Esophagus (tissue), 2 donors: ENCODE measurements at regions not wholly inside any gene's neighbourhood (a gene's known extent, or its start where the extent isn't known, plus 50 kb on each side); places are given as distances from the start of the nearest gene placed in this dataset.
"Not testable (repeated sequence)": the region's sequence is repeated elsewhere in the genome, so short reads cannot be mapped to it uniquely, and the experiment has no call there.

Experiments used
- H3K27ac ChIP-seq, 2 donors: one replicate each; pipeline ENCODE4 v1.5.1; 2013; ENCODE audit warnings: low read depth in 2 of 2, mild to moderate bottlenecking in 2 of 2, inconsistent platforms in 1 of 2, low read length in 1 of 2, moderate library complexity in 1 of 2
- H3K27me3 ChIP-seq, 2 donors: one replicate each; pipeline ENCODE4 v1.6.1; 2013; ENCODE audit warnings: low read length in 2 of 2, control low read depth in 1 of 2, mild to moderate bottlenecking in 1 of 2; ENCODE audit not compliant: insufficient read depth in 2 of 2, control insufficient read depth in 1 of 2
- H3K36me3 ChIP-seq, 2 donors: one replicate each; pipeline ENCODE4 v1.6.1; 2013; ENCODE audit warnings: low read length in 1 of 2; ENCODE audit not compliant: control insufficient read depth in 2 of 2, insufficient read depth in 2 of 2
- H3K4me1 ChIP-seq, 2 donors: one replicate each; pipeline ENCODE4 v1.6.1; 2013; ENCODE audit warnings: low read length in 1 of 2; ENCODE audit not compliant: control insufficient read depth in 2 of 2, insufficient read depth in 2 of 2
- H3K4me3 ChIP-seq, 2 donors: one replicate each; pipeline ENCODE4 v1.5.1; 2013; ENCODE audit warnings: low read length in 2 of 2, mild to moderate bottlenecking in 2 of 2, low read depth in 1 of 2, moderate library complexity in 1 of 2
- H3K9me3 ChIP-seq, 2 donors: one replicate each; pipeline ENCODE4 v1.6.1; 2013; ENCODE audit warnings: mild to moderate bottlenecking in 2 of 2, low read depth in 1 of 2, low read length in 1 of 2, moderate library complexity in 1 of 2; ENCODE audit not compliant: control insufficient read depth in 2 of 2, insufficient read depth in 1 of 2
- WGBS, 2 donors: extraction: QIAGEN DNeasy Blood & Tissue Kit; methylation state at CpG; one replicate each; pipeline ENCODE4 v1.1.7; 2013; 5-methylcytosine and 5-hydroxymethylcytosine counted together
- donor health status: healthy with polysubstance abuse.
- donor health status: Bipolar disorder and iron deficiency.

DNA sequence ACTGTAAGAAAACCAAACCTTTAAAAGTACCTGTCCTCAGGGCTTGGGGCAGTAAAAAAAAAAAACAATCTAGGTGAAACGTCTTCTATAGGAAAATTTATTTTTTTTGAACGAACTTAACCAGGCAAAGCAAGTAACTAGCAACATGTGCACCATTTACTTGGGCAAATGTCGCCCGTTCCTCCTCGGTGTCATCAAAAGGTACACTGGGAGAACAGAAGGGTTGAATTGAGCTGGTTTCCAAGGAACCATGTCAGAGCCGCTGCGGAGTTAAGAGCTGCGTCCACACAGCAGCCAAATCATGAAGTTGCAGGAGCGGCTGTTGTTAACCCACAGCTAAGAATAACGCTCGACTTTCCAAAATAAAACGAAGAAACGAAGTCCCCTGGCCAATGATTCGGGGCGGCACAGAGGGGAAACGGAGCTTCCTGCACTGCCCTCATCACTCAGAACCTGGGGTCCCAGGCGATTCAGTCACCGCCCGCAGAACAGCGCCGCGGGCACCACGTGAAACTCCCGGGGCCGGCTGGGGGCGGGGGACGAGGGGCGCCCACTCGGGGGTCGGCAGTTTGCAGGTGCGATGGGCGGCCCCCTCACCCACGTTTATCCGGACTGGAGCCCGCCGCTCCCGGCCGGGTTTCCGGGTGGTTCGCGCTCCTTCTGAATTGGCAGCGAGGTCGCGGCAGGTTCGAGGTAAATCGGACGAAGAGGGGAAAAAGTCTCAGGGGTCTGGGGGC, 53.6 kb upstream of the PLGLB1 start:
- H3K9me3 ChIP-seq, H3K4me1 ChIP-seq, H3K27me3 ChIP-seq, H3K36me3 ChIP-seq: not testable (repeated sequence)
- WGBS, 2 donors, result 0 to 1% methylated on average over 13 to 45 of the region's 47 CpGs
- peak overlapping the region; percentile 88 to 91 for H3K27ac ChIP-seq
- peak overlapping the region; percentile 65 to 84 for H3K4me3 ChIP-seq

DNA sequence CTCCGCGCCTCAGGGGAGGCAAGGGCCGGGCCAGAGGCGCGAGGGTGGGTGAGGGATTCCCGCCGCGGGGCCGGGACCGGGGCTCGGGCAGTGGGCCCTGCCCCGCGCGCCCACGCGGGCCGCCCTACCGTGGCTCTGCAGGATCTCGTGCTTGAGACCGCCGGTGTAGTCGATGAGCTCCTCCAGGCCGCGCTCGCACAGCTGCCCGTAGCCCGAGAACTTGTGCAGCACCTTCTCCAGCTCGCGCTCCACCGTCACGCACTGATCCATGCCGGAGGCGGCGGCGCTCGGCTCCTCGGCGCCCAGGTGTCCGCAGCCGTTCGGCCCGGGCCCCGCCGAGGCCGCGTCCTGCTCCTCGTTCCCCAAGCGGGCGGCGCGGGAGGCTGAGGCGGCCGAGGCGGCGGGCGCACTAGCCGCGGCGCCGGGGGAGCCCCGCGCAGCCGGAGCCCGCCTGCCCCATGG, 54.2 kb upstream of the PLGLB1 start:
- H3K27ac ChIP-seq, result peak overlapping the region; percentile 88 to 91

DNA sequence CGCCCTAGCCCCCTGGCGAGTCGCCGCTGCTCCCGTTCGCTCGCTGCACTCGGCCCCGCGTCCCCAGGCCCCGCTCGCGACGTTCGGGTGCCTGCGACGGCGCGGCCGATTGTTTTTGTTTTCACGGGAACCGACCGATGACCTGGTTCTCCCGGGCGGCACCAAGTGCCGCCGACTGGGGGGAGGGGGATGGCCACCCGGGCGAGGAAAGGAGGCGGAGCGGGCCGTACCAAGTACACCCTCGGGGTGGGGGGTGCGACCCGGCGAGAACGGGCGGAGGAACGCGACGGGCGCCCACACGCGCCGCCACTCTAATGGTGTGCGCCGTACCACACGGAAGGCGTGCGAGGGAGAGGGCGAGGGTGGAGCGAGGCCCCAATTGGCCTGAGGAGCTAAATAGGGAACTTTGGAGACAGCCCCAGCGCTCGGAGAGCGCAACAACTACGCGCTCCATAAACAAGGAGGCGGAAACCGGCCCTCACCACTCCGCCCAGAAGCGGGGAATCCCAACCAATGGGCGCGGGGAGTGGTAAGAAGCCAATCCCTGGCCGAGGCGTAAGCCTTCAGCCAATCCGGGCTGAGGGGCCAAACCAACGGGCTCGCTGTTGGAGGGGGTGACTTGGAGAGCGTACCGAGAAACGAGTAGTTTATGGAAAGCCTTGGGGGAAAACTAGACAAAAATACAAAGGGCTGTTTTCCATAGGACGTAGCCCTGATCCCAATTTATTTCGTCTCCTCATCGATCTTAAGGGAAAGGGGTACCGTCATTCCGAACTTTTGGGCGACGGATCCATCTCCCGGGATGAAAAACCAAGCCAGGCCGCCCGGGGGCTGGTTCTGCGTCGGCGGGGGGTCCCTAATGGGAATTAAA, 54.8 kb upstream of the PLGLB1 start:
- H3K36me3 ChIP-seq, H3K4me1 ChIP-seq, H3K9me3 ChIP-seq, H3K27me3 ChIP-seq: not testable (repeated sequence)
- Histone ChIP-seq H3K27ac (peak overlapping the region; percentile 88 to 92), H3K4me3 (peak overlapping the region; percentile 65 to 84)
- 0 to 1% methylated on average over 55 to 80 of the region's 84 CpGs for WGBS, 2 donors

More for the DNA sequence above, 54.2 kb upstream of the PLGLB1 start:
- H3K36me3 ChIP-seq, H3K27me3 ChIP-seq, H3K4me1 ChIP-seq, H3K9me3 ChIP-seq: not testable (repeated sequence)
- peak overlapping the region; percentile 65 to 84 for H3K4me3 ChIP-seq
- 0 to 2% methylated on average over 19 to 62 of the region's 64 CpGs for WGBS, 2 donors

DNA sequence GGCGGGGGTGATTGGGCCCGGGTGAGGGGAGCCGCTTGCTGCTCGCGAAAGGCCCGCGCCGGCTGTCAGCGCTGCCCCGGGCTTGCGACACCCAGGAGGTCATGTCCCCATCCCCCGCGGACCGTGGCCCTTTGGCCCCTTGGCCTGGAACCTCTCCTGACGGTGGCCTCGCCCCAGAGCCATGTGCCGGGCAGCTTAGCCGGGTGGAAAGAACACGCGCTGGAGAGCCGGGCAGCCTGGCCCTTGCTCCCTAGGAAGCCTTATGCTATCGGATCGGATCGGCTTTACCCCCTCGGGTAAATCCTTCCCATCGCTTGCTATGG, 55.4 kb upstream of the PLGLB1 start:
- not testable (repeated sequence) for H3K27me3 ChIP-seq, H3K4me1 ChIP-seq, H3K9me3 ChIP-seq, H3K36me3 ChIP-seq
- 0% methylated on average over 1 to 2 of the region's 26 CpGs for WGBS, 2 donors
- Histone ChIP-seq H3K27ac (peak overlapping the region; percentile 88 to 92), H3K4me3 (peak overlapping the region; percentile 50 to 84)

DNA sequence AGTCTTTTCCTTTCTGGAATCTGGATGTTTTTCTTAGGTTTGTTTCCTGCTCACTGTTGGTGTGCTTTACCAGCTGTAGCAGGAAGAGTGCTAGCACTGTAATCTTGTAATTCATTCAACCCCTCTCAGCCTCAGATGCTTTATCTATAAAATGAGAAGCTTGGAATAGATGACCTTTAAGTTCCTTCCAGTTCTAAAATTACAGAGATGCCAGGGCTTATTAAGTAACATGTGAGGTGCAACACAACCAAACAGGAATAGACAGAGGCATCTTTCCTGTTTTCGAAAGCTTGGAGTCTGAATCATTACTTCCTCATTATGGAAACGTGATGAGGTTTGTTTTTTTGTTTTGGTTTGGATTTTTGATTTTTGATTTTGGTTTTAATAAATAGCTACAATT, 60.1 kb upstream of the PLGLB1 start:
- H3K27me3 ChIP-seq, H3K4me1 ChIP-seq, H3K4me3 ChIP-seq, H3K36me3 ChIP-seq, H3K27ac ChIP-seq, H3K9me3 ChIP-seq: not testable (repeated sequence)
- no CpG with 5 or more reads among the region's 2 CpGs for WGBS, 2 donors

DNA sequence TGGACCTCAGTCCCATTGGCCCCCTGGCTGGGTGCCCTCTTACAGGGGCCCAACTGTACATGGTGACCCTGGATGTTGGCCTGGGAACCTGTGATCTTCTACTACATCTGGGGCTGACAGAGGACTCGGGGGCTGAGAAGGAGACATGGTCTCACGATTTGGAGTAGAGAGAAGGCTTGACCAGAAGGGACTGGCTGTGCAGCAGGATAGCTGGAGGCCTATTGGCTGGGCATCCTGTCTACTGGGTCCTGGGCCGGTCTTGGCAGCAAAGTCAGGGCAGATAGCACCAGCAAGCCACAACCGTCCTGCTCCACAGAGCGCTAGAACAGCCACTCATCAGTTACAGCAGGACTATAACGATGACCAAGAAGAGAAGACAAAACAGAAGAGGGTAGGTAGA, 66.4 kb upstream of the PLGLB1 start:
- not testable (repeated sequence) for H3K27ac ChIP-seq, H3K4me3 ChIP-seq, H3K27me3 ChIP-seq, H3K9me3 ChIP-seq, H3K36me3 ChIP-seq, H3K4me1 ChIP-seq
- 93 to 94% methylated on average over 6 of the region's 6 CpGs for WGBS, 2 donors

DNA sequence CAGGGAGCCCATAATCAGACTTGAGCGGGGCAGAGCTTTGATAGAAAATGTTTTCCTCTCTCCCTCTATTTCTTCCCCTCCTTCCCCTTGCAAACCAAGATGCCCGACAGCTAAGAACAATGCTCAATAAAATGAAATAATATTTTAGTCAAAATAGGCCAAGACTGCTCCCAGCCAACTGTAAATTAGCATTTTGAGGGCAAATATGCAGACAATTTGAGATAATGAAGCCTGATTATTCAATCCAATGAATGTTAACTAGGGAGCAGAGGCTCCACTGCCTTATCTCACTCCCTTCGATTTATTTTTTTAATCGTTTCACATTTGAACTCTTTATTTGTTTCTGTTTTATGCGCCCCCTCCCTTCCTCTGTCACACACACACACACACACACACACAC, 67.8 kb upstream of the PLGLB1 start:
- not testable (repeated sequence) for H3K9me3 ChIP-seq, H3K4me3 ChIP-seq, H3K27ac ChIP-seq, H3K4me1 ChIP-seq, H3K27me3 ChIP-seq, H3K36me3 ChIP-seq
- WGBS, 2 donors, result 78 to 89% methylated on average over 1 to 2 of the region's 5 CpGs

DNA sequence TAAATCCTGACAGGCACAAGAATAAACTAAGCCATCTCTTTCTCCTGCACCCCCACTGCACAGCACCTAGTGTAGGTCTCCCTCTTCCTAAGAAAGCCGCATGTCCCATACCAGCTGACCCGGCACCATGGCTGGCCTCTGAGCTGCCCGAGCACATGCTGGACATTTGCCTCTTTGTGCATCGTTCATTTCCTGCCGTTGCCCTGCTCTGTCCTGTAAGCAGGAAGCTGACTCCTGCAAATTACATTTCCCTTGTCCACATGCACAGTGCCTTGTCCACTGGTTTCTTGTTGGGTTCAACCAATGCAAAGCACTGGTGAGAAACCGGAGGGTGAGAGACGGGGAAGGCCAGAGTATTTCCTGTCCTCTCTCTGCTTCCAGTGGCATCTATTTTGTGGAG, 71.6 kb upstream of the PLGLB1 start:
- not testable (repeated sequence) for H3K4me3 ChIP-seq, H3K4me1 ChIP-seq, H3K9me3 ChIP-seq, H3K27me3 ChIP-seq, H3K27ac ChIP-seq, H3K36me3 ChIP-seq
- WGBS, 2 donors, result 90% methylated on average over 3 of the region's 7 CpGs; no CpG with 5 or more reads in 1 of the 2 donors

DNA sequence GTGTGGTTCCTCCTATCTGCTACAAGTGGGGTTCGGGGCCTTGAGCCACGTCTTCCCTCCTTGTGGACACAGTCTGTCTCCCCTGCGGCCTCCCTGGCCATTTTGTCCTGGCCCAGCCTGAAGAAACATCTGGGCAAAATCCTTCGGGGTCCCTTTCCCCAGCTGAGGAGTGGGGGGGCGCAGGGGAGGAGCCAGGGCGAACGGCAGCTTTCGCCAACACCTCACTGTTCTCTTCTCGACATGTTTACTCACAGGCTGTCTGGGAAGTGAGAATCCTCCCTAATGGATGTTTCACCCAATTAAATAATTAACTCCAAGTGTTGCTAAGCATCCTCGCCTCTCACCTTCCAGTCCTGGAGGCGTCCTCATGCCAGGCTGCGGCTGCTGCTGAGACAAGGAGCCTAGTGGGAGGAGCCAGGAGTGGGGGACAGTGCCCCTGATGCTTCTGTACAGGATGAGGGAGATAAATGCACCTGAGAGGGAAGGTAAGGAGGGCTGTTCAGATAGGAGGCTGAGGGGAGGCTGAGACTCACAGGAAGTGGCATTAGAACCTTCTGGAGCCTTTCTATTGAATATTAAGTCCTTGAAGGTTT, 72.4 kb upstream of the PLGLB1 start:
- not testable (repeated sequence) for H3K9me3 ChIP-seq, H3K36me3 ChIP-seq, H3K27ac ChIP-seq, H3K27me3 ChIP-seq, H3K4me1 ChIP-seq, H3K4me3 ChIP-seq
- 43 to 60% methylated on average over 6 to 9 of the region's 12 CpGs for WGBS, 2 donors

DNA sequence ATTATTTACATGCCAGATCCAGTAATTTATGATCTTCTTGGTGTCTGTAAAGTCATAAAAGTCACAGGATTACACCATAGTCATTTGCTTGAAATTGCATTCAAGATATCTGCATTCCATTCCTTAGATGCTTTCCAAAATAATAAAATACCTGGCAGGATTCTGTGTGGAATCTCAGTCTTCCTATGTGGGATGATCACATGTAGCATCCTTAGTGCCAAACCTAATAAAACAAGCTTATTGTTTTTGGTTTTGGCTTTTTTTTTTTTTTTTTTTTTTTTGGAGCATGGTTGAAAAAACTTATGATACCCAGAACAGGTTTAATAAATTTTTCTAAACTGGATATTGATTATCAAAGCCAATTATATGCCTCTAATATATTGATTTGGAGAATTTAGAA, 74.2 kb upstream of the PLGLB1 start:
- H3K27ac ChIP-seq, H3K4me3 ChIP-seq: not testable (repeated sequence)

More for the DNA sequence above, 74.2 kb upstream of the PLGLB1 start:
- H3K27me3 ChIP-seq, H3K4me1 ChIP-seq, H3K9me3 ChIP-seq, H3K36me3 ChIP-seq: not testable (repeated sequence)
